ENCODE measurements at regions not wholly inside any gene's neighbourhood (a gene's known extent, or its start where the extent isn't known, plus 50 kb on each side); places are given as distances from the start of the nearest gene placed in this dataset.

DNA sequence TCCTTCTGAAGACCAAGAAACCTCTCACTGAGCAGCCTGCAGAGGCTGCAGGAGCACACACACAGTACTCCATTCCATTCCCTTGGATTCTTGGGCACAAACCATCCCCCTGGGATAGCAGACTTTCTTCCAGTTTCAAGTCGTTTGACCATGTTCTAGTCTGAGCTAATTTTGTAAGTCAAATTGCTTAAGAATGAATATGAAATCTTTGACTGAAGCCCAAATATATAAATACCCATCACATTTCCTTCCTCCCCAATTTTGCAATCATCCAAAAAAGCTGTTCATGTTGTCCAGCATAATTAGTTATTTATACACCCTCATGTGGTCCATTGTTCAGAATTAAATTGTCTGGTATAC, 231.2 kb upstream of the TPRG1 start:
- TF ChIP-seq, protein P1, sequence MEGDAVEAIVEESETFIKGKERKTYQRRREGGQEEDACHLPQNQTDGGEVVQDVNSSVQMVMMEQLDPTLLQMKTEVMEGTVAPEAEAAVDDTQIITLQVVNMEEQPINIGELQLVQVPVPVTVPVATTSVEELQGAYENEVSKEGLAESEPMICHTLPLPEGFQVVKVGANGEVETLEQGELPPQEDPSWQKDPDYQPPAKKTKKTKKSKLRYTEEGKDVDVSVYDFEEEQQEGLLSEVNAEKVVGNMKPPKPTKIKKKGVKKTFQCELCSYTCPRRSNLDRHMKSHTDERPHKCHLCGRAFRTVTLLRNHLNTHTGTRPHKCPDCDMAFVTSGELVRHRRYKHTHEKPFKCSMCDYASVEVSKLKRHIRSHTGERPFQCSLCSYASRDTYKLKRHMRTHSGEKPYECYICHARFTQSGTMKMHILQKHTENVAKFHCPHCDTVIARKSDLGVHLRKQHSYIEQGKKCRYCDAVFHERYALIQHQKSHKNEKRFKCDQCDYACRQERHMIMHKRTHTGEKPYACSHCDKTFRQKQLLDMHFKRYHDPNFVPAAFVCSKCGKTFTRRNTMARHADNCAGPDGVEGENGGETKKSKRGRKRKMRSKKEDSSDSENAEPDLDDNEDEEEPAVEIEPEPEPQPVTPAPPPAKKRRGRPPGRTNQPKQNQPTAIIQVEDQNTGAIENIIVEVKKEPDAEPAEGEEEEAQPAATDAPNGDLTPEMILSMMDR (IDR thresholded peaks at IDR 0.05 in 8 of 11, conservative IDR thresholded peaks at IDR 0.05 in 3 of 11): no peak
- no peak for TF ChIP-seq POLR2A (IDR thresholded peaks at IDR 0.05)
